ENCODE measurements at regions not wholly inside any gene's neighbourhood (a gene's known extent, or its start where the extent isn't known, plus 50 kb on each side); places are given as distances from the start of the nearest gene placed in this dataset.
A peak's percentile ranks its signal among the peaks of the same experiment; 100 is the strongest.
"Not testable (repeated sequence)": the region's sequence is repeated elsewhere in the genome, so short reads cannot be mapped to it uniquely, and the experiment has no call there.

DNA sequence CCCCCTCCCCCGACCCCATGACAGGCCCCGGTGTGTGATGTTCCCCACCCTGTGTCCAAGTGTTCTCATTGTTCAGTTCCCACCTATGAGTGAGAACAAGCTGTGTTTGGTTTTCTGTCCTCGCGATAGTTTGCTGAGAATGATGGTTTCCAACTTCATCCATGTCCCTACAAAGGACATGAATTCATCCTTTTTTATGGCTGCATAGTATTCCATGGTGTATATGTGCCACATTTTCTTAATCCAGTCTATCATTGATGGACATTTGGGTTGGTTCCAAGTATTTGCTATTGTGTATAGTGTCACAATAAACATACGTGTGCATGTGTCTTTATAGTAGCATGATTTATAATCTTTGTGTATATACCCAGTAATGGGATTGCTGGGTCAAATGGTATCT, 110.4 kb upstream of the CRHR1 start:
- DNase-seq (ENCODE audit: low spot score); in situ Hi-C loops (cut with HindIII; ENCODE audit: low sequenced_read_pairs): not testable (repeated sequence)

DNA sequence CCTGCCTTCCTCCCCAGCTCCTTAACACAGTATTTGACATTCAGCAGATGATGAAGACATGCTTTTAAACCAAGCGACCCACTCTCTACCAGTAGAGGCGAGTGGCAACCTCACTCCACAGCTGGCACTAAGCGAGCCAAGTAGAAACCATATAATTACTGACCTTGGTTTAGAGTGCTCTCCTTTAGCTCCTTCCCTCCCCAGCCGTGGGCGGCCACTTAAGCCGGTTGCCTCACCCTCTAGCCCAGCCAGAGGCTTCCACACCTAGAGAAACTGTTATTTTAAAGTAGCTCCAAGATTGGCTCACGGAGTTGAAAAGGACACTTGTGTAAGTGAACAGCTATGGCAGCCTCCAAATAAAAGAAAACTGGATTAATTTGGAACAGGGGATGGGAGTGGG, 109.1 kb upstream of the CRHR1 start:
- no peak for DNase-seq (ENCODE audit: low spot score)
- in situ Hi-C loops (cut with HindIII; ENCODE audit: low sequenced_read_pairs), result loop anchor here (25.0 kb wide), 1 partner anchor 187 kb away; no protein-coding TSS in a partner anchor

DNA sequence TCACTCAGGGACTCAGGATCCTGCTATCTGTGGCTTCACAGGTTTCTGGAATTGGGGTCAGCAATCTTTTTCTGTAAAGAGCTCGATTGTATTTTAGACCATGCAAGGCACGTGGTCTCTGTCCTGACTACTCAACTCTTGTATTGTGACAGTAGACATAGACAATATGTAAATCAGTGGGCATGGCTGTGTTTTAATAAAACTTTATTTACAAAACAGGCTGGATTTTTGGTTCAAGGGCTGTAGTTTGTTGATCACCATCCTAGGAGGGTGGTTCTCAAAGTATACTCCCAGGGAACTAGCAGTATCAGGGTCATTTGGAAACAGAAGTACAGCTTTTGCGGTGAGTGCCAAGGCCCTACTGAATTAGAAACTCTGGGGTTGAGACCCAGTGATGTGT, 108.2 kb upstream of the CRHR1 start:
- no peak for DNase-seq (ENCODE audit: low spot score)
- in situ Hi-C loops (cut with HindIII; ENCODE audit: low sequenced_read_pairs), result loop anchor here (25.0 kb wide), 1 partner anchor 186 kb away; no protein-coding TSS in a partner anchor

DNA sequence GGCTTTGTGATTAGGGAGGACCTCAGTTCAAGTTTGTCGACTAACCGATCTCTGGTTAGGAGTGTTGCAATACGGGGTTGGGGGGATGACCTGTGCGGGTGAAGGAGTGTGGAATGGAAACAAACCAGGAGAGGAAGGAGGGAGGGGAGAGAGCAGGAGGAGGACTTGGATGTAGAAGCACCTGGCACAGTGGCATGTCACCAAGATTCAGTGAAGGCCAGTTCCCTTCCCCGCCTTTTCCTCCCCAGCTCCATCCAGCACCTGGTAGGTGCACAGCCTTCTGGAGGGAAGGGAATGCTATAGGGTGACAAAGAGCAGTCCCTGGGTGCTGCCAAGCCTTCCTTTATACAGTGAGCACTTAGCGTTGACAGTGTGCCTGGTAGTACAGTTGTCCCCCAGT, 107.4 kb upstream of the CRHR1 start:
- DNase-seq (ENCODE audit: low spot score), result peak; percentile 70
- in situ Hi-C loops (cut with HindIII; ENCODE audit: low sequenced_read_pairs), result loop anchor here (25.0 kb wide), 1 partner anchor 186 kb away; no protein-coding TSS in a partner anchor

DNA sequence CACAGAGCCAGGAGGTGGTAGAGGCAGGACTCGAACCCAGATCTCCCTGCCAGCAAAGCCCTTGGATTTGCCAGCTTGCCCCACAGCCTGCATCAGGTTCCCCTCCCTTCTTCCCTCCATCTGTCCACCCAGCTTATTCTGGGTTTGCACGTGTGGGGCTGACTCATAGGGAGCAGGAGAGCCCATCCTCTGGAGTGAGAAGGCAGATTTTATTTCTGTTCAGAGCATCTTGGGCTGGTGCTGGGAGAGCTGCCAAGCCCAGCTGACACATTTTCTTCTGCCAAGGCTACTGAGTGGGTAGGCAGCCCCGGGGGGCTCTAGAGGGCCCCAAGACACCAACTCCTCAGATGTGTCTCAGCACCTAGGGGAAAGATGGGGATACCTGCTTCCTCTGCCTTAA, 106.3 kb upstream of the CRHR1 start:
- in situ Hi-C loops (cut with HindIII; ENCODE audit: low sequenced_read_pairs), result loop anchor here (25.0 kb wide), 1 partner anchor 185 kb away; no protein-coding TSS in a partner anchor
- DNase-seq (ENCODE audit: low spot score), result peak; percentile 29

DNA sequence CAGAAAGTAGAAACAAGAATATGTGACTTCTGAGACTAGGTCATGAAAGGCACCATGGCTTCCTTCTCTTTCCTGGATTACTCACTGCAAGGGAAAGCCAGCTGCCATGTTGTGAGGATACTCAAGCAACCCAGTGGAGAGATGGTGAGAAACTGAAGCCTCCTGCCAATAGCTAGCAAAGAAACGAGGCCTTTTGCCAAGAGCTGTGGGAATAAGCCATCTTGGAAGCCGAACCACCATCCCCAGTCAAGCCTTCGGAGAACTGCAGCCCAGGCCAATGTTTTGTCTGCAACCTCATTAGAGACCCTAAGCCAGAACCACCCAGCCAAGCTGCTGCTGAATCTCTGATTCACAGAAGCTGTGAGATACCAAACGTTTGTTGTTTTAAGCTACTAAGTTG, 104.7 kb upstream of the CRHR1 start:
- no peak for DNase-seq (ENCODE audit: low spot score)
- in situ Hi-C loops (cut with HindIII; ENCODE audit: low sequenced_read_pairs), result loop anchor here (25.0 kb wide), 1 partner anchor 183 kb away; no protein-coding TSS in a partner anchor

DNA sequence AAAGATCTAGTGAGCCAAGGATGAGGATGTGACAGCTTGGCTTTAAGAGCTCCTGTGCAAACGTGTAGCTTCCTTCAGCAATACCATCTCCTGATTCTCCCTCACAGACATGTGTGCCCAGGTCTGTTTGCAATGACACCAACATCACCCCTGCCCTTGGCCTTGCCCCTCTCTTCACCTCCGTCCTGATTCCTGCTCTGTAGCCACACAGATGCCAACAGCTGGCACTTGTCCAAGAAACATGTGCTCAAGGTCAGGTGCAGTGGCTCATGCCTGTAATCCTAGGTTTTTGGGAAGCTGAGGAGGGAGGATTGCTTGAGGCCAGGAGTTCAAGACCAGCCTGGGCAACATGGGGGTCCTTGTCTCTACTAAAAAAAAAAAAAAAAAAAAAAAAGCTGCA, 103.8 kb upstream of the CRHR1 start:
- DNase-seq (ENCODE audit: low spot score), result no peak
- in situ Hi-C loops (cut with HindIII; ENCODE audit: low sequenced_read_pairs), result loop anchor here (25.0 kb wide), 1 partner anchor 182 kb away; no protein-coding TSS in a partner anchor

DNA sequence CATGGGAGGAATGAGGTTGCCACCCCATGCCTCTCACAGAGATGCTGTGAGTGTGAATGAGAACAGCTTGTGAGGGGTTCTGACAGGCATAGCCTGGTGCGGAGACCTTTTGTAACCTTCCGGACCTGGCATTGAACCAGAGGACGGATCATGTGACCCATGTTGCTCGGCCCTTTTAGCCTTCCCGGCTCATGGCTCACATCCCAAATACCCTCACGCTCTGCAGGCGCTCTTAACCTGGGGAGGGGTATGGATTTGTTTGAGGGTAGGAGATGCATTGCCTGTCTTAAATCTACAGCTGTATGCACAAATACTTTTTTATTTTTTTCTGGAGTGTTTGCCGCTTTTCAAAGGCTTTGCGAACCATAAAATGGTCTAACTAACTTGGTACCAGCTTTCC, 102.4 kb upstream of the CRHR1 start:
- DNase-seq (ENCODE audit: low spot score), result peak; percentile 38
- in situ Hi-C loops (cut with HindIII; ENCODE audit: low sequenced_read_pairs), result loop anchor here (25.0 kb wide), 1 partner anchor 181 kb away; no protein-coding TSS in a partner anchor

DNA sequence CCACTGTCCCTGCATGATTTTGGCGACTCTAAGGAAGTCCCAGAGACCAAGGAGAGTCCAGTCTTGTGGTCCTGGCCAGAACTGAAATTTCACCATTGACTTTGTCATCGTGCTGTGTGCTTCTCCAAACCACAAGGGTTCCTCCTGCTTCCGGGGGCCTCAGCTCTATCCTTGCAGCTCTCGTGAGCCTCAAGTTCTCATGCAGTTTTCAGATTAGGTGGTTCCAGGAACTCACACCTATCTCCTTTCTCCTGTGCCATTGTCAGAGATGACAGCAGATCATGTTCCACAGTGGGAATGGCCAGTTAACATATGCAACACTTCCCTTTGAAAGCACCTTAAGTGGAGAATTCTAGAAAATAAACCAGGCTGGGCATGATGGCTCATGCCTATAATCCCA, 97.9 kb upstream of the CRHR1 start:
- in situ Hi-C loops (cut with HindIII; ENCODE audit: low sequenced_read_pairs), result loop anchor here (5.0 to 25.0 kb wide), 2 partner anchors 34 to 176 kb away; no protein-coding TSS in a partner anchor
- no peak for DNase-seq (ENCODE audit: low spot score)

DNA sequence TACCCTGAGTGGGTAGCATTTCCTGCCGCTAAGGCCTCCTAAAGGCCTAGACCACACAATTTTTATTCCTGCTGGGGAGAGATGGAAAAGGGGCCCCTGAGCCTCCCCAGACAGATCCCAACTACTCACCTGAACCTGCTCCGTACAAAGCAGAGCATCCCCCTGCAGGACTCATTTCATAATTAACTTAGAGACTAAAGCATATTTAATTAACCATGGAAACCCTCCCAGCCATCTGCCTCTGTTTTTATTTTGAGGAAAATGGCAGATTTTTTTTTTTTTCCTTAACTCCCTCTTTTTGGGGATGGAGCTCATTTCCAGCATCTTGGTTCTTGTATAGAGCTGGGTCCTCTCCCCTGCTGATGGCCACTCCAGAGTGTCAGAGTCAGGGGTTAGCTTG, 96.5 kb upstream of the CRHR1 start:
- in situ Hi-C loops (cut with HindIII; ENCODE audit: low sequenced_read_pairs), result loop anchor here (5.0 to 25.0 kb wide), 2 partner anchors 35 to 175 kb away; no protein-coding TSS in a partner anchor
- DNase-seq (ENCODE audit: low spot score), result peak; percentile 76

DNA sequence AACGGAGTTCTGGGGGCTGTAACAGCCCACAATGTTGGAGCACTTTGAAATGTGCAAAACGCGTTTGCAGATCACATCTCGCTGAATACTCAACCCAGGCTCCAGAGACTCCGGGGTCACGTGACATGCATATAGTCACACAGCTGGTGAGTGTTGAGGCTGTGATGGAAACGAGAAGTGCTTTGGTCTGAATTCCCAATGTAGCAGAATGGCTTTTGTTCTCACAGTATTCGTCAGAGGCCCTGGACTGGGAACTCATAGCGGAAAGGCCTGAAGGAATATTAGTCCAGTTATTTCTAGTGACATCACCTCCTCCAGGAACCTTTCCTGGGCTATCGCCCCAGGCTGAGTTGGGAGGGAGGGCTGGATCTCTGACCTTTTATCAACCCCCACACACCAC, 95.8 kb upstream of the CRHR1 start:
- DNase-seq (ENCODE audit: low spot score), result peak; percentile 69
- in situ Hi-C loops (cut with HindIII; ENCODE audit: low sequenced_read_pairs), result loop anchor here (5.0 to 25.0 kb wide), 2 partner anchors 36 to 174 kb away; no protein-coding TSS in a partner anchor

DNA sequence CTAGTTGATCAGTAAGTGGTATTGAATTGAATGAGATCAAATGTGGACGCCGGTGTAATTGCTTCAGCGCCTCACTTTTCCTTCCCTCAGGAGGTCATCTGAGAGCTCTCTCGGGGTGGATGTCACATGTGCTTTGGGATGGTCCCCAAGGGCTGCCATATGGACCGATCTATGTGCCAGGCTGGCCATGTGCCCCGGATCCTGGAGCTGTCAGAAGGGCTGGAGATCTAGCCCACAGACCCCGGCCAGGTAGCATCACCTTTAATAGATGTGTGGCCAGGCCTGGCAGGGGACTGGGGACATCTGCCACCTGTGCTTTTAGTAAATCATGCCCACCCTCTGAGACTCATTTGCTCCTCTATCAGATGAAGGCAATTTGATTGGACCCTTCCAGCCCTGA, 95.3 kb upstream of the CRHR1 start:
- in situ Hi-C loops (cut with HindIII; ENCODE audit: low sequenced_read_pairs), result loop anchor here (5.0 to 25.0 kb wide), 2 partner anchors 37 to 173 kb away; no protein-coding TSS in a partner anchor
- DNase-seq (ENCODE audit: low spot score), result peak; percentile 84

DNA sequence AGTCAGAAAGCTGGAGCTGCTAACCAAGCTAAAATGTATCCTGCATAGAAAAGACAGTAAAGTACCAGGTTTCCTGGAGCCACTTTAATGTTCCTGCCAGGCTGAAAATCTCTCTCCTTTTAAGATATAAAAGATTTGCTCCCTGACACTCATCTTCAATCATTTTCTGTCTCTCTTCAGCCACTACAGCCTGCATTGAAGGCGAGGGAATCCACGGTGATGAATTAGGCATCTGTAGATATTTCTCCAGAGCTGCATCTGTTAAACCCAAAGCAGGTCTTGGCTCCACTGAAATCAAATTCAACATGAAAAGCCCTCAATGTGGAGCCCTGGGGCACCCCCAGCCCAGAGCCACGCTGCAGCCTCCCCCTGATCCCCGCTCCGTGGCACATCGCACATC, 94.7 kb upstream of the CRHR1 start:
- in situ Hi-C loops (cut with HindIII; ENCODE audit: low sequenced_read_pairs), result loop anchor here (5.0 to 25.0 kb wide), 2 partner anchors 37 to 173 kb away; no protein-coding TSS in a partner anchor
- DNase-seq (ENCODE audit: low spot score), result no peak

DNA sequence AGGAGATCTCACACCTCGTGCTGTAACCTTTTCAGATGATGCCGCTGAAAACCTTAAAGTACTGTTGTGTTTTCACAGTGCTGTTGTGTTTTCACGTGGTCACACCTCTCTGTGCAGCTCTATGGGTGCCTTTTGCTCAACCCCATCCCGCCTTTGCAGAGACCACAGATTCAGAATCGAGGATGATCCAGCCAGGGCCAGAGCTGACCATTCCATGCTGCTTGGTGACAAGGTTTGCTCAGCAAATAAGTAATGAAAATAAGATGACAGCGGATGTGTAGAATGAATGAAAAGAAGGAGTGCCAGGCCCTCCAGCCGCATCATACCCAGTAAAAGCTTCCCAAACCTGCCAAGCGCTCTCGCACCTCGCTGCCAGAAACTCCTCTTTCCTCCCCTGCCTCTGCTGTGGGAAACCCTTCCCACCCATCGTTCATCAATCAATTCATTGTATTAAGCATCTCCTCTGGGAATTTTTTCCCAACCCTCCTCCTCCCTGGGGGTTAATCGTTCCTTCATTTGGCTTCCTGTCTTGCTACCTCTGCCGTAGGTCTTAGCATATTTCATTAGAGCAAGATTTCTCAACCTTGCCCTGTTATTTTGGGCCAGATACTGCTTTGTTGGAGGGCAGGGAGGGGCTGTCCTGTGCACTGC, 93.4 kb upstream of the CRHR1 start:
- no peak for DNase-seq (ENCODE audit: low spot score)
- in situ Hi-C loops (cut with HindIII; ENCODE audit: low sequenced_read_pairs), result loop anchor here (25.0 kb wide), 1 partner anchor 172 kb away; no protein-coding TSS in a partner anchor

DNA sequence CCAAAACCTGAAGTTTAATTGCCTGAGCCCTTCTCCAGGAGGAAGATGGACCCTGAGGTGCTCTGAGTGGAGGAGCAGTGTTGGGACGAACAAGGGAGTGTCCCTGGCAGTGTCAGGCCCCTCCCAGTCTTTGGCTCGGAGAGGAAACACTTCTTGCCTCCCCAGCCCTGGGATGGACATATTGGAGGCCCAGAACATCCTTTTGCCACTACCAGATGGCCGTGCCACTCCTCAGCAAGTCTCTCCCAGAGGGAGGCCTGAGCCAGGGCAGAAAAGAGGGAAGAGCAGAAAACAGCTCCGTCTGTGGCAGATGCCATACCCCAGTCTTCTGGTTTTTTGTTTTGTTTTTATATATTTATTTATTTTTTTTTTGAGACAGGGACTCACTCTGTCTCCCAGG, 91.5 kb upstream of the CRHR1 start:
- in situ Hi-C loops (cut with HindIII; ENCODE audit: low sequenced_read_pairs), result loop anchor here (25.0 kb wide), 1 partner anchor 170 kb away; no protein-coding TSS in a partner anchor
- peak; percentile 96 for DNase-seq (ENCODE audit: low spot score)

DNA sequence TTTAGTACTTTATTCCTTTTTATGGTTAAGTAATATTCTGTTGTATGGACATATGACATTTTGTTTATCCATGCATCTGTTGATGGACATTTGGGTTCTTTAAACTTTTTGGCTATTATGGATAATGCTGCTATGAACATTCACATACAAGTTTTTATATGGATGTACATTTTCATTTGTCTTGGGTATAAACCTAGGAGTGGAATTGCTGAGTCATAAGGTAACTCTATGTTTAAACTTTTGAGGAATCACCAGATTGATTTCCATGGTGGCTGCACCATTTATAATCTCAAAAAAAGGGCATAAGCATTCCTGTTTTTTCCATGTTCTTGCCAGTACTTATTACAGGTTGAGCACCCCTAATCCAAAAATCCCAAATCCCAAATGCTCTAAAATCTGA, 90.3 kb upstream of the CRHR1 start:
- DNase-seq (ENCODE audit: low spot score), result no peak
- in situ Hi-C loops (cut with HindIII; ENCODE audit: low sequenced_read_pairs), result loop anchor here (25.0 kb wide), 1 partner anchor 169 kb away; no protein-coding TSS in a partner anchor

DNA sequence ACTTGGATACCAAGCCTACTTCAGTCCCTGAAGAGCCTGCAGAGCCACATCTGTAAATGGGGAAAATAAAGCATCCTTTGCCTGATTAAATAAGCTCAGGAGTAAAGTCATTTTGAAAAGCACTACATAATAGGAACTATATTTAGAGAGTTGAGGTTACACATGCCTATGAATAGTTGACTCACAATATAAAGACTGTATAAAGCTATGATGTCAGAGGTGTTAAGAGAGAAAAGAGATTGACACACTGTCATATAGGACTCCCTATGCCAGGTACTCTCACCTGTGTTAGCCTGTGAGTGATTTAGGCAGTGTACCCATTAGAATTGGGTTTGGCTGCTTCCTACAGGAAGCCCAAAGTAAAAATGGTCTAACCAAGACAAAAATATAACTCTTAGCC, 87.7 kb upstream of the CRHR1 start:
- no peak for DNase-seq (ENCODE audit: low spot score)
- in situ Hi-C loops (cut with HindIII; ENCODE audit: low sequenced_read_pairs), result loop anchor here (25.0 kb wide), 1 partner anchor 166 kb away; no protein-coding TSS in a partner anchor

DNA sequence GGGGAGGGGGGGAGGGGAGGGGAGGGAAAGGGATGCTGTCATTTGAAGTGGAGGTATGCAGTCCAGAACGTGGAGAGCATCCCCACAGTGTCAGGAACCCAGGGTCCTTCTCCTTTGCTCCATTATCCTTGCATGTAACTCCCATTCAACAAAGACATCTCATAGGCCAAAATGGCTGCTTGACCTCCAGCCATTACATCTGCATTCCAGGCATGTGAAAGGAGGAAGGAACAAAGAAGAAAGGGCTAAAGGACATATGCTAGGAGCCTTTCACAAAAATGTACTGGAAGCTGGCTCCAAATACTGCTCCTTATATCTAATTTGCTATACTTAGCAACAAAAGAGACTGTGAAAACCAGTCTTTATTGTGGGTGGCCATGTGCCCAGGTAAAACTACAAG, 87.0 kb upstream of the CRHR1 start:
- DNase-seq (ENCODE audit: low spot score), result no peak
- in situ Hi-C loops (cut with HindIII; ENCODE audit: low sequenced_read_pairs), result loop anchor here (25.0 kb wide), 1 partner anchor 165 kb away; no protein-coding TSS in a partner anchor

DNA sequence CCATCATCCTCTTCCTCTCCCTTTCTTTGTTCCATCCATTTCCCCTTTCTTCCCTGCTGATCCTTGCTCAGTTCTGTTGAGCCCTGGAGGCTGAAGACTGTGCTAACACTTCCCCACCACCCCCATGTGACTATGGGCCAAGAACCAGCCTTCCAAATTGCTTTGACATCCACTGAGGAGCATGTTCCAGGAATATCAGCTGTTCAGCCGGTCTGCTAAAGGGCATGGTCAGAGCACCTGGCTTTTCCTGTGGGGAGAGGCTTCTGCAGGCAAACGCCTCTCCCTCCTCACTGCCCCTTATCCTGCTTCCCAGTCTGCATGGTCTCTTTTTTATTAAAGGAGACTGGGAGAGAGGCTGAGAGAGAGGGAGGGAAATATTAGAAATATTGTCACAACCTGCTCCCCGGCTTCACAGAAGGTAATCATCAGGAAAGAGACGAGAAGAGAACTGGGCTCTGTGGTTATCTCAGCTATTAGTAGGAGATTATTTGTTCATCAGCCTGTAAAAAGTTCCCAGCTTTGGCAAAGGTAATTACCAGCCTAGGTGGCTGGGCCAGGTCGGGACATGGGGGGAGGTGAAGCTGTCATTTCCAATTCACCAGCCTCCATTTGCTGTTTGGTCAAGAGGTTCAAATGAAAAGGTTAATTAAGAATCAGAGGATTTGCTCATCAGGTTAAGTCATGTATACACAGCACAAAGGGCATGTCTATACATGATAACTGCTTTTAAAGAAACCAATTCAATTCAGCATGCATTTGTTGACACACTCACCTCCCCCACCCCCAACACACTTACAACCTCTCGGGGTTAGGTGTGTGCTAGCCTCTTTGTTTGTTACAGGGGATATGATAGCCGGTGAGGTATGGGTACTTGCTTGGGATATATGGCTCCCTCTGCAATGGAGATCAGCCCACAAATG, 83.7 kb upstream of the CRHR1 start:
- peak; percentile 91 for DNase-seq (ENCODE audit: low spot score)
- in situ Hi-C loops (cut with HindIII; ENCODE audit: low sequenced_read_pairs), result no loop called here

Measured in G401 (cell line).